Fibroblast of mammary gland (primary cell): ENCODE measurements at regions not wholly inside any gene's neighbourhood (a gene's known extent, or its start where the extent isn't known, plus 50 kb on each side); places are given as distances from the start of the nearest gene placed in this dataset.

ENCODE experiments used
- DNase-seq: peaks from one replicate; pipeline ENCODE4 v3.0.0-alpha.2; 2010; ENCODE audit warnings: low read depth
- H3K4me3 ChIP-seq: 2 replicates; pipeline ENCODE4 v1.5.1; 2011; ENCODE audit warnings: low read depth, mild to moderate bottlenecking, low read length, moderate library complexity; ENCODE audit not compliant: control insufficient read depth
- TF ChIP-seq, protein P1 (sequence below): conservative IDR thresholded peaks from 2 replicates; pipeline ENCODE4 v1.5.1; 2011; ENCODE audit warnings: low read depth, low read length, inconsistent platforms; ENCODE audit not compliant: control insufficient read depth, insufficient read depth

DNA sequence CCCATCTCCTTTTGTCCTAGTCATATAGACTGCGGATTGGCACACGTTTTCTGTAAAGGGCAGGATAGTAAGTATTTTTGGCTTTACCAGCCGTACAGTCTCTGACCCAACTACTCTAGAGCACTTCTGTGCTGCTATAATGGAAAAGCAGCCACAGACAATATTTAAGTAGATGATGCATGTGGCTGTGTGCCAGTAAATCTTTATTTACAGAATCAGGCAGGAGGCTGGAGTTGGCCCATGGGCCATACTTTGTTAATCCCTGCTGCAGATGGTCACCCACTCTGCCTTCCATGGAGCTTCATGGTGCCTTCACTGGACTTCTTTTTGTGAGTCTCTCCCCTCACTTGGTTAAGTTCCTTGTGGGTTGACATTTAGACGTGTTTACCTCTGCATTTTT lies 584.5 kb upstream of the TBX3 start:
- no peak overlapping the region for H3K4me3 ChIP-seq
- DNase-seq, result peak; percentile 6
- TF ChIP-seq, protein P1, sequence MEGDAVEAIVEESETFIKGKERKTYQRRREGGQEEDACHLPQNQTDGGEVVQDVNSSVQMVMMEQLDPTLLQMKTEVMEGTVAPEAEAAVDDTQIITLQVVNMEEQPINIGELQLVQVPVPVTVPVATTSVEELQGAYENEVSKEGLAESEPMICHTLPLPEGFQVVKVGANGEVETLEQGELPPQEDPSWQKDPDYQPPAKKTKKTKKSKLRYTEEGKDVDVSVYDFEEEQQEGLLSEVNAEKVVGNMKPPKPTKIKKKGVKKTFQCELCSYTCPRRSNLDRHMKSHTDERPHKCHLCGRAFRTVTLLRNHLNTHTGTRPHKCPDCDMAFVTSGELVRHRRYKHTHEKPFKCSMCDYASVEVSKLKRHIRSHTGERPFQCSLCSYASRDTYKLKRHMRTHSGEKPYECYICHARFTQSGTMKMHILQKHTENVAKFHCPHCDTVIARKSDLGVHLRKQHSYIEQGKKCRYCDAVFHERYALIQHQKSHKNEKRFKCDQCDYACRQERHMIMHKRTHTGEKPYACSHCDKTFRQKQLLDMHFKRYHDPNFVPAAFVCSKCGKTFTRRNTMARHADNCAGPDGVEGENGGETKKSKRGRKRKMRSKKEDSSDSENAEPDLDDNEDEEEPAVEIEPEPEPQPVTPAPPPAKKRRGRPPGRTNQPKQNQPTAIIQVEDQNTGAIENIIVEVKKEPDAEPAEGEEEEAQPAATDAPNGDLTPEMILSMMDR, result no peak

DNA sequence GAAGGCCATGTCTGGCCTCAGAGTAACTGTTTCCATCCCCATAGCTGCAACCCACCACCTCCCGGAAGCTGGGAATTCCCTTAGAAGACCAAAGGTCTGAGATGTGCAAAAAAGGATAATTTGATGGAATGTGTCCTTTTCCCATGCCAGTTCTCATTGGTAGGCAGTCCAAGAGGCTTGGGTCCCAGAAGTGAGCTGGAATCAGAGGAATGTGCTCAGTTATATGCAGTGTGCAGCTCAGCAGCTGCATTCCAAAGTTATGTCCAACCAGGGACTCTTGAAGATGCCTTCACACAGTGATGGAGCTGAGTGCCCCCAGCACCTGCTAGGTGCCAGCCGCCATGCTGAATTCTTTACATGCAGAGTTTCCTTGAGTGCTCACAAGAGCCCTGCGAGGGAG lies 583.9 kb upstream of the TBX3 start:
- no peak for DNase-seq
- TF ChIP-seq, protein P1, result no peak
- H3K4me3 ChIP-seq, result no peak overlapping the region

DNA sequence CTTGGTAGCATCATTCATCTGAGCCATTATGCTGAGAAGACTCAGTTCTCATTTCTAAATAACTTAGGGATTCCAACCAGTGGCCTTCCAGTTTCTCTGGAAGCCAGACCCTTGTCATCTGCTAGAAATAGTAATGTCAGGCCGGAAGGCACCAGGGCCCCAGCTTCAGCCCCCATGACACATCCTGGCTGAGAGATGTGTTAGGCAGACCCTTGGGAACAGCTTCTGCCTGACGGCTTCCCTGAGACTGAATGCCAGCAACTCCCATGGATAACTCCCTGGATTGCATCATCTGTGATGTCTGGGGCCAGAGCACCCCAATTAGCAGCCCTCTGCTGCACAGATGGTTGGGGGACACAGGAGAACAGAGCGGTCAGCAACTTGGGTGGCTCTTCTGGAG lies 583.5 kb upstream of the TBX3 start:
- TF ChIP-seq, protein P1, result no peak
- no peak overlapping the region for H3K4me3 ChIP-seq
- DNase-seq, result peak; percentile 15

DNA sequence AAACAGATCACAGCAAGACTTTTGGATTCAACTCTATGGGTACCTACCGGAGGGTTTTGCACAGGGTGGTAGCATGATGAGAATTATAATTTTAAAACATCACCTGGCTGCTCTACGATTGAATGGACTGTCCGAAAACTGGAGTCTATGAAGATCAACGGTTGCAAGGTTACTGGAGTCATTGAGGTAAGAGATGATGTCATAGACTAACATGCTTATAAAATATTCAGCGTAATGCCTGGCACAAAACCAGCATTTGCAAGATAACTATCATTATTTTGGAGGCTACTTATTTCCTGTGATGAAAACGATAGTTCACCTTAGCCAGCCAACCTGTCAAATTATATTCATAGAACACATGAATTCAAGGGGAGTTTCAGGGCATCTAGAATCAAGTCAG lies 580.6 kb upstream of the TBX3 start:
- no peak overlapping the region for H3K4me3 ChIP-seq
- TF ChIP-seq, protein P1, result no peak
- DNase-seq, result no peak

DNA sequence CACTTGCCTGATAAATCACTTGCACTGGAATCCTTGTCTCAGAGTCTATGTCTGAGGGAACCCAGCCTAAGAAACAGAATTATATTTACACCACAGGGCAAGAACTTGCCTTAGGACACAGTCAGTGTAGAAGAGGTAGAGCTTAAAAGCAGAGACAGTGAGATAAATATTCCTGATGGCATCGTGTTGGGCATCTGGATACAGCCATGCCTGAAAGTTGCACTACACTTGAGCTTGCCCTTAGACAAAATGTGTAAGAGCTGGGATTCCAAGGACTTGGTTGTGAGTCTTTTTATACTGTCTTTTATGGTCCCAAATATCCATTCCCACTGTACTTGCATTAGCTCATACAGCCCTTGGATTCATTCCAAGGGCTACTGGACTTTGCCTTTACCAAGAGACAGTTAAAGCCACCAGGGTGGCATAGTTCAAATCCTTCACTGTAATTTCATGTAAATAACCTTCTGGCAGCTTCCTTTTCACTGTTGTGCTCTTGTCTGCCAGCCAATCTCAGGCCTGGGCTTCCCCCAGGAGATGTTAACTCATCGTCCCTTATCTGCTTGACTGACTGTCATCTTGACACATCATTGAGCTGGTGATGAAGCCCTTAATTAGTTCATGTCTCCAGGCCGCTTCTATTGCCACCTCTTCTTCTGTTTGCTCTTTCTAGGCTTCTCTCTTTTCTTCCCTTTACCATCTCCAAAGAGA lies 577.9 kb upstream of the TBX3 start:
- TF ChIP-seq, protein P1, result no peak
- DNase-seq, result peak; percentile 8
- no peak overlapping the region for H3K4me3 ChIP-seq

DNA sequence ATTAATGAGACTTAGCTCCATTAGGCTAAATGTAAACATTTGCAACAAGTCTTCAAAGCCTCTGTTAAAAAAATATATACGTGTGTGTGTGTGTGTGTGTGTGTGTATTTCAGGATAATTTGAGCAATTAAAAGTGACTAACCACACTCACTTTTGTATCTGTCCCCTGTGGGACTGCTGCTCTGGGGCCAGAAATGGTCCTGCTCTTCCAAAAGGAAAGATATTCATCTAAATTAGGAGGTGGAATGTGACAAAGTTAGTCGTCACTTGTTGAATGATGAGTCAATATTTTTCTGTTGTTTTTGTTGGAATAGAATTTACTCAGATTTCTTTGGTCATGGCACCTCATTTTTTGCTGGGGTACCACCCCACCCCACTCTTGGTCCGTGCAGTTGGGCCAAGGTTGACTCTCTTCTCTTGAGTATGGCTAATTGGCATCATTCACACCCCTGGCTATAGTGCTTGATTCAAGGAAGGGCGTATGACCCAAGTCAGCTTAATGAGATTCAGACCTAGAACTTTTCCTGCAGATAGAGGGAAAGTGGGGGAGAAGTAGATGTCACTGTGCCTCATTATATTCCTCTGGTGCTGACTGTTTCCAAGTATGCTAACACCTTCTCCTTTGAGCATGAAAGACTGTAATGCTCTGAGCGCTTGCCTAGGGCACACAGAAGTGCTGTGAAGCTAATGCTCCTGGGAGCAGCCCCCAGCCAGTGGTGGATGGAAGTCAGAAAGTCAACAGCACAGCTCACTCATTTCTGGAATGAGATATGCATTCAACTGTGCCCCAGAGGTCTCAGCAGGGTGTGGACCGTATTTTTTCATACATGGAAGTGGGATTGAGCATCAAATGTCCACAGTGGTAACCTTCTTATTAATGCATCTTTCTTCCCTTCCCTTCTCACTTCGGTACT lies 577.0 kb upstream of the TBX3 start:
- no peak overlapping the region for H3K4me3 ChIP-seq
- TF ChIP-seq, protein P1, result no peak
- peak; percentile 10 for DNase-seq
